RWPE2 (cell line): ENCODE measurements at regions not wholly inside any gene's neighbourhood (a gene's known extent, or its start where the extent isn't known, plus 50 kb on each side); places are given as distances from the start of the nearest gene placed in this dataset.

Source experiments
- ATAC-seq: fragments of 200-7000 bp; cut with Tn5 transposase; 3 replicates; pipeline ENCODE4 v1.9.1; 2021; ENCODE audit warnings: low read depth
- DNase-seq: peaks from one replicate; pipeline ENCODE4 v3.0.0-alpha.2; 2020; ENCODE audit warnings: low spot score
- H3K27ac ChIP-seq: fragments of 450-650 bp; 2 replicates; pipeline ENCODE4 v1.5.1; 2017; ENCODE audit warnings: mild to moderate bottlenecking; ENCODE audit not compliant: poor library complexity, severe bottlenecking
- H3K27me3 ChIP-seq: fragments of 250-450 bp; sonication (Bioruptor Pico); 2 replicates; pipeline ENCODE4 v1.5.1; 2021; ENCODE audit warnings: mild to moderate bottlenecking, moderate library complexity; ENCODE audit not compliant: insufficient read depth, poor library complexity, severe bottlenecking
- H3K36me3 ChIP-seq: fragments of 250-450 bp; sonication (Bioruptor Pico); 2 replicates; pipeline ENCODE4 v1.5.1; 2020; ENCODE audit warnings: low read depth, mild to moderate bottlenecking, moderate library complexity
- H3K4me1 ChIP-seq: fragments of 250-450 bp; sonication (Bioruptor Pico); 2 replicates; pipeline ENCODE4 v1.5.1; 2021; ENCODE audit warnings: mild to moderate bottlenecking, moderate library complexity; ENCODE audit not compliant: insufficient read depth, poor library complexity, severe bottlenecking
- H3K4me3 ChIP-seq: fragments of 250-450 bp; sonication (Bioruptor Pico); 2 replicates; pipeline ENCODE4 v1.5.1; 2021; ENCODE audit warnings: mild to moderate bottlenecking, moderate library complexity; ENCODE audit not compliant: severe bottlenecking
- H3K9me3 ChIP-seq: fragments of 250-450 bp; sonication (Bioruptor Pico); 2 replicates; pipeline ENCODE4 v1.5.1; 2021; ENCODE audit warnings: mild to moderate bottlenecking, moderate library complexity; ENCODE audit not compliant: severe bottlenecking
- TF ChIP-seq, protein P1 (sequence below): fragments of 450-650 bp; IDR thresholded peaks from one replicate; pipeline ENCODE4 v1.5.1; 2017; ENCODE audit warnings: mild to moderate bottlenecking, moderate library complexity; ENCODE audit not compliant: poor library complexity, severe bottlenecking

- ATAC-seq (no peak; the same call in 2 of the 3 replicates), DNase-seq (no peak)
- Histone ChIP-seq H3K27me3 (peaks cover 5% of the 10 kb centered on the region), H3K36me3 (no peaks in the 10 kb centered on the region), H3K4me1 (no peaks in the 10 kb centered on the region), H3K27ac (no peak overlapping the region), H3K4me3 (no peak overlapping the region), H3K9me3 (no peaks in the 10 kb centered on the region)
- TF ChIP-seq, protein P1, sequence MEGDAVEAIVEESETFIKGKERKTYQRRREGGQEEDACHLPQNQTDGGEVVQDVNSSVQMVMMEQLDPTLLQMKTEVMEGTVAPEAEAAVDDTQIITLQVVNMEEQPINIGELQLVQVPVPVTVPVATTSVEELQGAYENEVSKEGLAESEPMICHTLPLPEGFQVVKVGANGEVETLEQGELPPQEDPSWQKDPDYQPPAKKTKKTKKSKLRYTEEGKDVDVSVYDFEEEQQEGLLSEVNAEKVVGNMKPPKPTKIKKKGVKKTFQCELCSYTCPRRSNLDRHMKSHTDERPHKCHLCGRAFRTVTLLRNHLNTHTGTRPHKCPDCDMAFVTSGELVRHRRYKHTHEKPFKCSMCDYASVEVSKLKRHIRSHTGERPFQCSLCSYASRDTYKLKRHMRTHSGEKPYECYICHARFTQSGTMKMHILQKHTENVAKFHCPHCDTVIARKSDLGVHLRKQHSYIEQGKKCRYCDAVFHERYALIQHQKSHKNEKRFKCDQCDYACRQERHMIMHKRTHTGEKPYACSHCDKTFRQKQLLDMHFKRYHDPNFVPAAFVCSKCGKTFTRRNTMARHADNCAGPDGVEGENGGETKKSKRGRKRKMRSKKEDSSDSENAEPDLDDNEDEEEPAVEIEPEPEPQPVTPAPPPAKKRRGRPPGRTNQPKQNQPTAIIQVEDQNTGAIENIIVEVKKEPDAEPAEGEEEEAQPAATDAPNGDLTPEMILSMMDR = no peak
These were observed 146.5 kb upstream of the IRX4 start for GRCh38 chr5:2029206-2029605.

- Histone ChIP-seq H3K36me3 (no peaks in the 10 kb centered on the region), H3K4me3 (no peak overlapping the region), H3K4me1 (peaks cover 8% of the 10 kb centered on the region), H3K27me3 (peaks cover under 1% of the 10 kb centered on the region), H3K27ac (no peak overlapping the region), H3K9me3 (no peaks in the 10 kb centered on the region)
- TF ChIP-seq, protein P1 = no peak
- DNase-seq (no peak), ATAC-seq (no peak)
These were observed 145.1 kb upstream of the IRX4 start for GRCh38 chr5:2027790-2028189.

- no peaks in the 10 kb centered on the region for H3K36me3 ChIP-seq
- H3K27ac ChIP-seq = no peak overlapping the region
- TF ChIP-seq, protein P1 = no peak
- peaks cover 8% of the 10 kb centered on the region for H3K4me1 ChIP-seq
- H3K4me3 ChIP-seq = no peak overlapping the region
- H3K9me3 ChIP-seq = no peaks in the 10 kb centered on the region
- ATAC-seq (no peak), DNase-seq (no peak)
- H3K27me3 ChIP-seq = no peaks in the 10 kb centered on the region
These were observed 142.4 kb upstream of the IRX4 start for GRCh38 chr5:2024986-2025721.

GRCh38 chr5:2023196-2023595, 140.5 kb upstream of the IRX4 start:
- Histone ChIP-seq H3K9me3 (no peaks in the 10 kb centered on the region), H3K4me3 (no peak overlapping the region), H3K4me1 (peaks cover 8% of the 10 kb centered on the region), H3K27ac (peak overlapping the region; percentile 6), H3K27me3 (no peaks in the 10 kb centered on the region), H3K36me3 (no peaks in the 10 kb centered on the region)
- DNase-seq (no peak), ATAC-seq (peak; percentile 85)
- TF ChIP-seq, protein P1 = no peak

DNA sequence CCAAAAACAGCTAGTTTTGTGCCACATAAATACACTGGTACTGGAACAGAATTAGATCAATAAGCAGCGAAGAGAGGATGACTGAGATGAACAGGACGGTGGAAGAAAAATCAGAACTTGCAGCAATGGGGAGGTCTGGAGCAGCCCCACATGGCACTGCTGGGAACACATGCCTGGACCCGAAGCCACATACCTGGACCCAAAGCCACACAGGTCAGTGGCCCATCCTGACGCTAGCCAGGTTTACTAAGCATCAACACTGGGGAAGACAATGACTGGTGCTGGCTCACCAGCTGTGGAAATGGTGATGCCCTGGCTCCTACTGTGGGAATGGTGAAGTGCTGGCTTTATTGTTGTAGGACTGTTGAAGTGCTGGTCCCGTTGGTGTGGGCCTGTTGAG, 139.7 kb upstream of the IRX4 start:
- Histone ChIP-seq H3K36me3 (no peaks in the 10 kb centered on the region), H3K4me1 (peaks cover 8% of the 10 kb centered on the region), H3K27me3 (no peaks in the 10 kb centered on the region), H3K27ac (no peak overlapping the region), H3K9me3 (no peaks in the 10 kb centered on the region), H3K4me3 (no peak overlapping the region)
- no peak for DNase-seq
- no peak for ATAC-seq
- TF ChIP-seq, protein P1 = no peak
